LNCaP clone FGC (cell line): ENCODE measurements at regions not wholly inside any gene's neighbourhood (a gene's known extent, or its start where the extent isn't known, plus 50 kb on each side); places are given as distances from the start of the nearest gene placed in this dataset.

ENCODE experiments used
- DNase-seq: peaks from one replicate; pipeline ENCODE4 v3.0.0-alpha.2; 2011; ENCODE audit warnings: low read depth
- H3K4me3 ChIP-seq: 2 replicates; pipeline ENCODE4 v1.5.1; 2011; ENCODE audit warnings: mild to moderate bottlenecking, low read depth, low read length, control low read depth
- CTCF ChIP-seq: IDR thresholded peaks from 2 replicates; pipeline ENCODE4 v1.5.1; 2012; ENCODE audit warnings: mild to moderate bottlenecking; ENCODE audit not compliant: control insufficient read depth, insufficient read depth; ENCODE audit errors: extremely low read depth

GRCh38 chr11:13104619-13105236, 95.6 kb downstream of the RASSF10 start:
- TF ChIP-seq CTCF, result no peak
- no peak for DNase-seq
- no peak overlapping the region for H3K4me3 ChIP-seq

- no peak for DNase-seq
- TF ChIP-seq CTCF, result no peak
- no peak overlapping the region for H3K4me3 ChIP-seq
These were observed 96.2 kb downstream of the RASSF10 start for GRCh38 chr11:13105237-13105844.

GRCh38 chr11:13107544-13108044, 98.5 kb downstream of the RASSF10 start:
- no peak for DNase-seq
- no peak for TF ChIP-seq CTCF
- H3K4me3 ChIP-seq, result no peak overlapping the region

GRCh38 chr11:13108416-13108815, 99.3 kb downstream of the RASSF10 start:
- no peak for TF ChIP-seq CTCF
- H3K4me3 ChIP-seq, result no peak overlapping the region
- DNase-seq, result no peak

- DNase-seq, result no peak
- H3K4me3 ChIP-seq, result no peak overlapping the region
- TF ChIP-seq CTCF, result no peak
These were observed 100.5 kb downstream of the RASSF10 start for GRCh38 chr11:13109616-13110015.

GRCh38 chr11:13110145-13110544, 101.0 kb downstream of the RASSF10 start:
- TF ChIP-seq CTCF, result no peak
- DNase-seq, result no peak
- H3K4me3 ChIP-seq, result no peak overlapping the region
